ENCODE measurements at regions not wholly inside any gene's neighbourhood (a gene's known extent, or its start where the extent isn't known, plus 50 kb on each side); places are given as distances from the start of the nearest gene placed in this dataset.
"Not testable (repeated sequence)": the region's sequence is repeated elsewhere in the genome, so short reads cannot be mapped to it uniquely, and the experiment has no call there.

DNA sequence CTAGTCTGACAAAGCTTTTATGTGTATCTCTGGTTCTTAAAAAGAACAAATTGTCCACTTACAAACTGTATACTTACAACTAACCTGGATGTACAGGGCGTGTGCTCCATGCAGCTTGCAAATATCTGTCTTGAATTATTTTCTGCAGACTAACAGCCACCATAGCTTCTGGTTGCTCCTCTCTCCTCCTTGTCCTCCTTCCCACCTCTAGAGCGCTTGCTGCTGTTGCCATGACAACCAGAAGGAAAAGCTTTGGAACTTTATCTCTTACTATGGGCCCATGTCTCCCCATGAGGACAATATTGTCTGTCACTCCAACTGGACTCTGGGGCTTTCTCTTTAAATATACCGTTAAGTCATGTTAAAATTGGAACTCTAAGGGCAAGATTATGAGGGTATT is 71.5 kb upstream of the DHX40 start:
- DNase-seq (ENCODE audit: low spot score) = no peak
- Mint-ChIP-seq H3K9me3 (ENCODE audit: low read depth) (peaks cover 9% of the 10 kb centered on the region), H3K4me1 (ENCODE audit: low read depth) (peaks cover 50% of the 10 kb centered on the region), H3K36me3 (ENCODE audit: low read depth) (peaks cover 3% of the 10 kb centered on the region), H3K27ac (ENCODE audit: unreplicated experiment) (no peak overlapping the region), H3K4me3 (ENCODE audit: unreplicated experiment) (no peak overlapping the region), H3K27me3 (ENCODE audit: low read depth) (peaks cover 3% of the 10 kb centered on the region)
- TF ChIP-seq, protein P1, sequence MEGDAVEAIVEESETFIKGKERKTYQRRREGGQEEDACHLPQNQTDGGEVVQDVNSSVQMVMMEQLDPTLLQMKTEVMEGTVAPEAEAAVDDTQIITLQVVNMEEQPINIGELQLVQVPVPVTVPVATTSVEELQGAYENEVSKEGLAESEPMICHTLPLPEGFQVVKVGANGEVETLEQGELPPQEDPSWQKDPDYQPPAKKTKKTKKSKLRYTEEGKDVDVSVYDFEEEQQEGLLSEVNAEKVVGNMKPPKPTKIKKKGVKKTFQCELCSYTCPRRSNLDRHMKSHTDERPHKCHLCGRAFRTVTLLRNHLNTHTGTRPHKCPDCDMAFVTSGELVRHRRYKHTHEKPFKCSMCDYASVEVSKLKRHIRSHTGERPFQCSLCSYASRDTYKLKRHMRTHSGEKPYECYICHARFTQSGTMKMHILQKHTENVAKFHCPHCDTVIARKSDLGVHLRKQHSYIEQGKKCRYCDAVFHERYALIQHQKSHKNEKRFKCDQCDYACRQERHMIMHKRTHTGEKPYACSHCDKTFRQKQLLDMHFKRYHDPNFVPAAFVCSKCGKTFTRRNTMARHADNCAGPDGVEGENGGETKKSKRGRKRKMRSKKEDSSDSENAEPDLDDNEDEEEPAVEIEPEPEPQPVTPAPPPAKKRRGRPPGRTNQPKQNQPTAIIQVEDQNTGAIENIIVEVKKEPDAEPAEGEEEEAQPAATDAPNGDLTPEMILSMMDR (IDR thresholded peaks at IDR 0.05) = no peak

DNA sequence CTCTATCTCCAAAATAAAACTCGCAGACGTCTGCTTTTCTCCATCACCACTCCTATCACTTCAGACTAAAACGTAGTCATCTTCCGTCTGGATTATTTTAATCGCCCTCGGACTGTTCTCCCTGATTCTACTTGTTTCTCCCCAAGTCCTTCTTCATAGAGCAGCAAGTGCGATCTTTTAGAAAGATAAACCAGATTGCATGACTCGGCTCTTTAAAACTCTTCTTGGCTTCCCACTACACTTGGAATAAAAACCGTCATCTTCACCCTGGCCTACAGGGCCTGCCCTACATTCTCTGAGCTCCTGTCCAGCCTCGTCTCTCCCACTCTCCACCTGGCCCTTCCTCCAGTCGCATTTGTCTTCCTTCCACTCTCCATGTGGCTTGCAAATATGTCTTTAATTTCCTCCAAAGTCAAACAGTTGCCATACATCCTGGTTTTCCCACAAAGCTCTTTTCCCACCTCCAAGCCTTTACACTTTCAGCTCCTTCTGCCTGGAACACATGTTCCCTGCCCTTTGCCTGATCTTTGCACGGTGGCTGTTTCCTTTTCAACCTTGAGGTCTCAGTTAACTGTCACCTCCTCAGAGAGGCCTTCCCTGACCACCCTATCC is 70.5 kb upstream of the DHX40 start:
- Mint-ChIP-seq H3K4me1 (ENCODE audit: low read depth) (peaks cover 51% of the 10 kb centered on the region), H3K36me3 (ENCODE audit: low read depth) (peaks cover 3% of the 10 kb centered on the region), H3K9me3 (ENCODE audit: low read depth) (peaks cover 9% of the 10 kb centered on the region), H3K4me3 (ENCODE audit: unreplicated experiment) (no peak overlapping the region), H3K27me3 (ENCODE audit: low read depth) (peaks cover 3% of the 10 kb centered on the region), H3K27ac (ENCODE audit: unreplicated experiment) (no peak overlapping the region)
- DNase-seq (ENCODE audit: low spot score) = no peak
- TF ChIP-seq, protein P1 (IDR thresholded peaks at IDR 0.05) = no peak

DNA sequence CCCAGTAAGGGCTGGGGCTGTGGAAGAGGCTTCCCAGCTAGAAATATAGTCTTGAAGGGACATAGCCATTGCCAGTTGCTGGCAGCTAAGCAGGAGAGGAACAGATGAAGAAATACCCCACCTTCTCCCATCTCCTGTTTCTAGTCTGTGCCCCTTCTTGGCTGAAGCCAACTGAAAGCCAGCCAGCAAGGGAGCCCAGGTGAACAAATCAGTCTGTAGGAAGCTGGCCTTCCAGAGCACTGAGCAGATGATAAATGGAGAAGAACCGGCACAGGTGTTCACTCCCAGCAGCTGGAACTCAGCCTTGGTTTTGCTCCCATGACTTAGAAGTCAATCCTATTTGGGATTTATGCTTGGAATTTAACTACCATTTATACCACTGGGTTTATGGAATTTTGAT is 69.2 kb upstream of the DHX40 start:
- peaks cover 9% of the 10 kb centered on the region for H3K9me3 Mint-ChIP-seq (ENCODE audit: low read depth)

DNA sequence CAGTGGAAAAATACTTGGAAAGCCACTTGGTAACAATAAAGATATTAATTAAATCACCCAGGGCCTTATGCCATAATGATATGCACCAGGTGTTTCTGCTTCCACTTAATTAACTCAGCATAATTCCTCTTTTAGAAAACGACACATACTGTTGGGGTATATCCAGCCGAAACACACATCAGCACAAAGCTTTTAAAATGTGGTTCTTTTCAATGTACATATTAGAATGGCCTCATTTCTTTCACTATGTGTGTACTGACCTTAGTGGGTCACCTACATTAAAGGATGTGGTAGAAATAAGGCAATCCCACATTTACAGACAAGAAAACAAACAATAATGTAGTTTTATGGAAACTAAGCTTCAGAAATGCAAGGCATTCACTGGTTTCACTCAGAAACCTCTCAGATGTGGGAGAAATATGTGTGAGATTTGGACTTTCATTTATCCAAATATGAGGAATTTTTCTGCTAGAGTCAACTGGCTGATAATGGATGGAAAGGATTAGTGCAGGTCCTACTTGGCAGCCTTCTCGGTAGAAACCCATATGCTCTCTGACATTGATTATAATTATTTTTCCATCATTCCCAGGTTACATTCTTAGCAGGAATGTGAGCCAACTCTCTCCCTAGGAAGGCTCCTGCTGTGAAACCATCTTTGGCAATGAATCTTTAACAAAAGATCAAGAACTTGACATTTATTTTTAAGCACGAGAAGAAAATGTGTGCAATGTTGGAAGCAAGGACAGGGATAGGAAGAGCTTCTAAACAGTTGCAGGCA is 66.7 kb upstream of the DHX40 start:
- Mint-ChIP-seq H3K27me3 (ENCODE audit: low read depth) (peaks cover 1% of the 10 kb centered on the region), H3K9me3 (ENCODE audit: low read depth) (peaks cover 5% of the 10 kb centered on the region), H3K4me3 (ENCODE audit: unreplicated experiment) (no peak overlapping the region), H3K4me1 (ENCODE audit: low read depth) (peaks cover 30% of the 10 kb centered on the region), H3K27ac (ENCODE audit: unreplicated experiment) (peak overlapping the region; percentile 75), H3K36me3 (ENCODE audit: low read depth) (peaks cover 3% of the 10 kb centered on the region)
- TF ChIP-seq, protein P1 (IDR thresholded peaks at IDR 0.05) = no peak
- DNase-seq (ENCODE audit: low spot score) = no peak

More for the DNA sequence above, 69.2 kb upstream of the DHX40 start:
- peaks cover 39% of the 10 kb centered on the region for H3K4me1 Mint-ChIP-seq (ENCODE audit: low read depth)
- no peak overlapping the region for H3K27ac Mint-ChIP-seq (ENCODE audit: unreplicated experiment)
- TF ChIP-seq, protein P1 (IDR thresholded peaks at IDR 0.05) = no peak
- H3K27me3 Mint-ChIP-seq (ENCODE audit: low read depth) = peaks cover 3% of the 10 kb centered on the region
- H3K36me3 Mint-ChIP-seq (ENCODE audit: low read depth) = peaks cover 3% of the 10 kb centered on the region
- H3K4me3 Mint-ChIP-seq (ENCODE audit: unreplicated experiment) = no peak overlapping the region
- DNase-seq (ENCODE audit: low spot score) = no peak

DNA sequence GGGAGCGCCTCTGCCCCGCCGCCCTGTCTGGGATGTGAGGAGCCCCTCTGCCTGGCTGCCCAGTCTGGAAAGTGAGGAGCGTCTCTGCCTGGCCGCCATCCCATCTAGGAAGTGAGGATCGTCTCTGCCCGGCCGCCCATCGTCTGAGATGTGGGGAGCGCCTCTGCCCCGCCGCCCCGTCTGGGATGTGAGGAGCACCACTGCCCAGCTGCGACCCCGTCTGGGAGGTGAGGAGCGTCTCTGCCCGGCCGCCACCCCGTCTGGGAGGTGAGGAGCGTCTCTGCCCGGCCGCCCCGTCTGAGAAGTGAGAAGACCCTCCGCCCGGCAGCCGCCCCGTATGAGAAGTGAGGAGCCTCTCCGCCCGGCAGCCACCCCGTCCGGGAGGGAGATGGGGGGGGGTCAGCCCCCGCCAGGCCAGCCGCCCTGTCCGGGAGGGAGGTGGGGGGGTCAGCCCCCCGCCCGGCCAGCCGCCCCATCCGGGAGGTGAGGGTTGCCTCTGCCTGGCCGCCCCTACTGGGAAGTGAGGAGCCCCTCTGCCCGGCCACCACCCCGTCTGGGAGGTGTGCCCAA is 65.2 kb upstream of the DHX40 start:
- not testable (repeated sequence) for H3K9me3 Mint-ChIP-seq (ENCODE audit: low read depth); H3K4me3 Mint-ChIP-seq (ENCODE audit: unreplicated experiment); DNase-seq (ENCODE audit: low spot score); H3K27me3 Mint-ChIP-seq (ENCODE audit: low read depth); H3K27ac Mint-ChIP-seq (ENCODE audit: unreplicated experiment); H3K36me3 Mint-ChIP-seq (ENCODE audit: low read depth)
- peaks cover 27% of the 10 kb centered on the region for H3K4me1 Mint-ChIP-seq (ENCODE audit: low read depth)
